ENCODE measurements at regions not wholly inside any gene's neighbourhood (a gene's known extent, or its start where the extent isn't known, plus 50 kb on each side); places are given as distances from the start of the nearest gene placed in this dataset.

- no peak overlapping the region for H3K27ac ChIP-seq (ENCODE audit: extremely low read length, insufficient read depth, low read length)
- ChIA-PET CTCF (ENCODE audit: low intra/inter-chr PET ratio, low total read pairs) (no interaction called here), POLR2A (no interaction called here)
Observed at GRCh38 chr1:55641947-55642346, 426.8 kb upstream of the USP24 start.

GRCh38 chr1:55640708-55641473, 425.7 kb upstream of the USP24 start:
- no peaks in the 10 kb centered on the region for H3K9me3 ChIP-seq (ENCODE audit: low read length)
- peak overlapping the region; percentile 59 for H3K4me2 ChIP-seq (ENCODE audit: low read depth, low read length)
- no peak overlapping the region for H3K27ac ChIP-seq (ENCODE audit: extremely low read length, insufficient read depth, low read length)
- no peaks in the 10 kb centered on the region for H3K27me3 ChIP-seq (ENCODE audit: control insufficient read depth in 1 of 2, insufficient read depth in 2 of 2, low read length in 2 of 2)
- intact Hi-C loops (cut with micrococcal nuclease; ENCODE audit: unreplicated experiment) (no loop called here), in situ Hi-C loops (cut with HindIII; ENCODE audit: extremely low pct_ligation_motif_present, low pct_unique_long_range_greater_than_20kb) (no loop called here)
- WGBS (ENCODE audit: low lambda C conversion rate): 24% methylated on average over 7 of the region's 7 CpGs
- TF ChIP-seq ELF1 (CRISPR knock-in tag; IDR thresholded peaks at IDR 0.05) (peak; percentile 47; the same call in 1 of the 2 replicates), ZNF562 (CRISPR knock-in tag; IDR thresholded peaks at IDR 0.05; ENCODE audit: borderline replicate concordance) (no peak), ZNF616 (CRISPR knock-in tag; IDR thresholded peaks at IDR 0.05; ENCODE audit: low read depth) (no peak)
- peak; percentile 56; the same call in 2 of the 3 replicates for ATAC-seq
- peaks cover 8% of the 10 kb centered on the region; the same call in 1 of the 2 replicates for H3K4me1 ChIP-seq (ENCODE audit: insufficient read depth, low read length)
- no peaks in the 10 kb centered on the region for H4K20me1 ChIP-seq (ENCODE audit: insufficient read depth, low read length)
- DNase-seq (ENCODE audit: low spot score): peak; percentile 6
- peak overlapping the region in 1 of 3 experiments; percentile 31; a peak in 2 of 6 replicates for H3K4me3 ChIP-seq (replicated peaks in 1 of 3; ENCODE audit: insufficient read depth in 1 of 3, low read depth in 2 of 3, low read length in 3 of 3)
- no peak for FAIRE-seq
- H3K9ac ChIP-seq (ENCODE audit: insufficient read depth, low read depth, low read length): no peak overlapping the region
- H3K79me2 ChIP-seq (ENCODE audit: insufficient read depth, low read length): no peaks in the 10 kb centered on the region
- H3K36me3 ChIP-seq (replicated peaks in 1 of 2; ENCODE audit: control insufficient read depth in 1 of 2, insufficient read depth in 2 of 2, low read length in 2 of 2): no peaks in the 10 kb centered on the region
- BruUV-seq (replicated peaks): no TSS peak
- POLR2A ChIA-PET: no interaction called here
- CTCF ChIA-PET (ENCODE audit: low intra/inter-chr PET ratio, low total read pairs): no interaction called here
- peak overlapping the region; percentile 64 for H2AFZ ChIP-seq (ENCODE audit: low read length)

More at GRCh38 chr1:55641947-55642346, 426.8 kb upstream of the USP24 start:
- H3K9me3 ChIP-seq (ENCODE audit: low read length): no peaks in the 10 kb centered on the region
- no peaks in the 10 kb centered on the region for H3K79me2 ChIP-seq (ENCODE audit: insufficient read depth, low read length)
- no peaks in the 10 kb centered on the region for H3K36me3 ChIP-seq (replicated peaks in 1 of 2; ENCODE audit: control insufficient read depth in 1 of 2, insufficient read depth in 2 of 2, low read length in 2 of 2)
- no TSS peak for BruUV-seq (replicated peaks)
- in situ Hi-C loops (cut with HindIII; ENCODE audit: extremely low pct_ligation_motif_present, low pct_unique_long_range_greater_than_20kb) (no loop called here), intact Hi-C loops (cut with micrococcal nuclease; ENCODE audit: unreplicated experiment) (no loop called here)
- DNase-seq (ENCODE audit: low spot score) (no peak), FAIRE-seq (no peak), ATAC-seq (no peak)
- no peaks in the 10 kb centered on the region for H3K27me3 ChIP-seq (ENCODE audit: control insufficient read depth in 1 of 2, insufficient read depth in 2 of 2, low read length in 2 of 2)
- TF ChIP-seq ZNF660 (CRISPR knock-in tag; IDR thresholded peaks at IDR 0.05; ENCODE audit: borderline replicate concordance, low read depth) (no peak), ZFX (CRISPR knock-in tag; IDR thresholded peaks at IDR 0.05; ENCODE audit: low read depth) (no peak), DMAP1 (CRISPR knock-in tag; IDR thresholded peaks at IDR 0.05) (no peak), SP140L (CRISPR knock-in tag; IDR thresholded peaks at IDR 0.05; ENCODE audit: borderline replicate concordance) (no peak), ZNF292 (CRISPR knock-in tag; IDR thresholded peaks at IDR 0.05; ENCODE audit: borderline replicate concordance, low read depth) (no peak), ZBTB7A (CRISPR knock-in tag; IDR thresholded peaks at IDR 0.05) (no peak), MXD3 (CRISPR knock-in tag; IDR thresholded peaks at IDR 0.05) (no peak), ZNF44 (CRISPR knock-in tag; IDR thresholded peaks at IDR 0.05) (no peak), ZNF34 (CRISPR knock-in tag; IDR thresholded peaks at IDR 0.05; ENCODE audit: borderline replicate concordance) (no peak)
- WGBS (ENCODE audit: low lambda C conversion rate): 32% methylated on average over 1 of the region's 1 CpG
- H3K9ac ChIP-seq (ENCODE audit: insufficient read depth, low read depth, low read length): no peak overlapping the region
- H2AFZ ChIP-seq (ENCODE audit: low read length): no peak overlapping the region
- peaks cover 8% of the 10 kb centered on the region; the same call in 1 of the 2 replicates for H3K4me1 ChIP-seq (ENCODE audit: insufficient read depth, low read length)
- H4K20me1 ChIP-seq (ENCODE audit: insufficient read depth, low read length): no peaks in the 10 kb centered on the region
- H3K4me3 ChIP-seq (replicated peaks in 1 of 3; ENCODE audit: insufficient read depth in 1 of 3, low read depth in 2 of 3, low read length in 3 of 3): no peak overlapping the region
- no peak overlapping the region for H3K4me2 ChIP-seq (ENCODE audit: low read depth, low read length)
